ENCODE measurements at regions not wholly inside any gene's neighbourhood (a gene's known extent, or its start where the extent isn't known, plus 50 kb on each side); places are given as distances from the start of the nearest gene placed in this dataset.

GRCh38 chr6:93728150-93728549, 308.8 kb upstream of the EPHA7 start:
- no peak for ATAC-seq
- Histone ChIP-seq H3K4me2 (no peak overlapping the region), H3K4me1 (no peaks in the 10 kb centered on the region), H3K4me3 (no peak overlapping the region), H3K27ac (no peak overlapping the region), H3K9me3 (no peaks in the 10 kb centered on the region)
- ChIA-PET POLR2A (no interaction called here), CTCF (no interaction called here)
- WGBS (ENCODE audit: missing lambda C conversion rate), result 21% methylated on average over 2 of the region's 2 CpGs
- DNase-seq (ENCODE audit: low read depth in 1 of 2, low spot score in 1 of 2), result no peak
- TF ChIP-seq SREBF2 (IDR thresholded peaks at IDR 0.05) (no peak), RARB (CRISPR knock-in tag; IDR thresholded peaks at IDR 0.05) (no peak), KDM1A (IDR thresholded peaks at IDR 0.05; ENCODE audit: low read depth) (no peak), EP300 (IDR thresholded peaks at IDR 0.05) (no peak), CHD4 (IDR thresholded peaks at IDR 0.05; ENCODE audit: borderline replicate concordance) (no peak), PBX3 (IDR thresholded peaks at IDR 0.05) (no peak), RFX5 (IDR thresholded peaks at IDR 0.05) (no peak), MAX (IDR thresholded peaks at IDR 0.05) (no peak), RNF2 (IDR thresholded peaks at IDR 0.05; ENCODE audit: borderline replicate concordance, low read depth) (no peak), TFCP2L1 (CRISPR knock-in tag; IDR thresholded peaks at IDR 0.05) (no peak), FOXS1 (CRISPR knock-in tag; IDR thresholded peaks at IDR 0.05) (no peak), CTCF (IDR thresholded peaks at IDR 0.05) (no peak), PHF8 (IDR thresholded peaks at IDR 0.05; ENCODE audit: borderline replicate concordance, low read depth) (no peak), BHLHE40 (IDR thresholded peaks at IDR 0.05; ENCODE audit: low read depth, low read length) (no peak), JUNB (IDR thresholded peaks at IDR 0.05) (no peak), FOSB (CRISPR knock-in tag; IDR thresholded peaks at IDR 0.05) (no peak), REST (IDR thresholded peaks at IDR 0.05) (no peak), EHMT2 (IDR thresholded peaks at IDR 0.05; ENCODE audit: low read depth) (no peak)
- FAIRE-seq, result no peak

- Histone ChIP-seq H3K4me3 (no peak overlapping the region), H3K9me3 (no peaks in the 10 kb centered on the region), H3K4me2 (no peak overlapping the region), H3K4me1 (no peaks in the 10 kb centered on the region), H3K27ac (no peak overlapping the region)
- POLR2A ChIA-PET, result no interaction called here
- DNase-seq (ENCODE audit: low read depth in 1 of 2, low spot score in 1 of 2), result peak in 1 of 2 experiments; percentile 1
- FAIRE-seq, result no peak
- TF ChIP-seq FOXS1 (CRISPR knock-in tag; IDR thresholded peaks at IDR 0.05) (no peak), EHF (CRISPR knock-in tag; IDR thresholded peaks at IDR 0.05) (no peak), RFX5 (IDR thresholded peaks at IDR 0.05) (no peak), ZC3H11A (IDR thresholded peaks at IDR 0.05) (no peak), CTCF (IDR thresholded peaks at IDR 0.05) (no peak), POLR2AphosphoS2 (conservative IDR thresholded peaks at IDR 0.05; ENCODE audit: low read length) (no peak), SMC3 (IDR thresholded peaks at IDR 0.05) (no peak), ZFP36 (IDR thresholded peaks at IDR 0.05; ENCODE audit: borderline replicate concordance, partially characterized antibody) (no peak), CHD2 (IDR thresholded peaks at IDR 0.05; ENCODE audit: low read length, partially characterized antibody) (no peak), CBX8 (IDR thresholded peaks at IDR 0.05) (no peak)
- WGBS (ENCODE audit: missing lambda C conversion rate), result 4% methylated on average over 3 of the region's 3 CpGs
- no peak for ATAC-seq
- CTCF ChIA-PET, result no interaction called here
Measured at GRCh38 chr6:93727447-93727846, 308.1 kb upstream of the EPHA7 start.

Data from A549 (cell line).